Superior temporal gyrus (tissue), 1 donor: ENCODE measurements at regions not wholly inside any gene's neighbourhood (a gene's known extent, or its start where the extent isn't known, plus 50 kb on each side); places are given as distances from the start of the nearest gene placed in this dataset.

Experiments used
- DNase-seq: peaks from one replicate; pipeline ENCODE4 v3.0.0-alpha.2; 2016; ENCODE audit errors: extremely low spot score

DNA sequence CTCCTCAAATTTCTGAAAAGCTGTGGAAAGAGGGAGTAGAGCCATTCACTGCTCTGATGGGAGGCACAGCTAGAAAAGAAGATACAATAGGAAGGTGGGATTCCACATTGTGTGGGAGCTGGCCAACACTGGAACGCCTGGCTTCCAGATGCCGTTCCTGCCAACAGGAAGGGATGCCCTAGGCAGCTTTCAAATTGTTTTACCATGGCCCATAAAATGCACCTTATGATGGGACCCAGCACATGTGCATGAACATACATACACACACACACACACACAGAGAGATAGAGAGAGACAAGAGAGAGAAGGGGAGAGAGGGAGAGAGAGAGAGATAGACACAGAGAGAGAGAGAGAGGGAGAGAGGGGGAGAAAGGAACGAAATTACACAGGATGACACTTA, 86.1 kb upstream of the BZW1 start:
- no peak for DNase-seq

- DNase-seq = no peak
These were observed 83.1 kb upstream of the BZW1 start for GRCh38 chr2:200728630-200729029.

GRCh38 chr2:200730302-200730701, 81.4 kb upstream of the BZW1 start:
- no peak for DNase-seq

DNA sequence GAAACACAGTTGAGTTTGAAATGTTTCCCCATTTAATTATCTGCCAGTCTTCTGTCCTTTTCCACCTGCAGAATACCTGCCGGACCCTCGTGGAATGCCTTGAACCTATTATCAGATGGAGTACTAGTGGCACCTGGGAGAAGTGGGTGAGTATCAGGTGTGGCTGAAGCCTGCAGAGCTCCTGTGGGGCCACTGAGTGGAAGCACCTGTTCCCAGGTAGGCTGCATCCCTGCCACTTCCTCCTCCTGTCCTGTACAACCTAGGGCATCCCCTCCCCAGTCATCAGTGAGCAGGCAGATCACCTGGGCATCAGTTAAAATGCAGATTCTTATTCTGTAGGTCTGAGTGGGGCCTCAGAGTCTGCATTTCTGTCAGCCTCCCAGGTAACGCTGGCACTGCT, 80.8 kb upstream of the BZW1 start:
- DNase-seq = no peak

DNA sequence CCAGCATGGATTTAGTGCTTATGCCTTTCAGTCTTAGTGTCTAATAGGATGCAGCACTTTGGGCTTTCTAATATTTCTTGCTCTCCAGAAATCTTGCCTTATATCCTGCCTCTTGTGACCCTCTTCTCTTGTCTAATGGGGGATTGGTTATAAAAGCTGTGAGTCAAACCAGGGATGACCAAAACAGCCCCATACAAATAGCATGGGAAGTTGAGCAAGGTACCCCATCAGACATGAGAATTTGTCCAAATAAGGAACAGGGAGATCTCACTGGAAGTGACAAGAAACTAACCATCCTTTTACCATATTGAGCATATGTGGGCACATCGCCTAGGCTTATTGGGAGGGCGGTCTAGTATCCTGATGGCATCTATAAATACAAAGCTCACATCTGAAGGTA, 78.8 kb upstream of the BZW1 start:
- no peak for DNase-seq

DNA sequence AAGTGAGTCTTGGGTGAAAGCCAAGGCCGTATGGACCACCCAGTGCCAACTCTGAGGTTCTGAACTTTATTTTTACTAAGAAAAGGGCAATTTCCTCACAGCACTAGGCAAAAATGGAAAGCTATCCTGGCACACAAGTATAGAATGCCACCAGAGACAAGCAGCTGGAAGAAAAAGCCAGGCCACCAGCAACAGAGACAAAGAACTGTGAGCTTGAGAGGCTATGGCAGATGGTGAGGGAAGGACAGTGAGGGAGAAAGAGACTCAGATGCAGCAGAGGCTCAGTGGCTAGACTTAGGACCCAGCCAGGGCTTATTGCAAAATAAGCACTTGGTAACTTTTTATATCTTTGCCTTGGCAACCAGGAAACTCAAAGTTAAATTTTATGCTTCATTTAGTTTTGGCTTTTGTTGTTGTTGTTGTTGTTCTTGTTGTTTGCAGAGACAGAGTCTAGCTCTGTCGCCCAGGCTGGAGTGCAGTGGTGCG, 78.0 kb upstream of the BZW1 start:
- DNase-seq = peak; percentile 23

DNA sequence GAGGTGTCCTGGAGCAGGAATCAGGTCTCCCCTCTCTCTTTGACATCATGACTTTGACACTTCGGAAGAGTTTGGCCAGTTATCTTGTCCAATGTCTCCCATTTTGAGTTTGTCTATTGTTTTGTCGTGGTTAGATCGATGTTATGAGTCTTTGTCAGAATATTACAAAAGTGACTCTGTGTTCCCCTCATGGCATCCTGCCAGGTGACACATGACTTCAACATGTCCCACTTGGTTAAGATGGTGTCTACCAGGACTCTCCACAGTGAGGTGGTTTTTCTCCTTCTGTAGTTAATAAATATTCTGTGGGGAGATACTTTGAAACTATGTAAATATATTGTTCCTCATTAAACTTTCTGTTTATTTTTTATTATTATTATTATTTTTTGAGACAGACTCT, 76.6 kb upstream of the BZW1 start:
- DNase-seq = peak; percentile 92

- DNase-seq = no peak
These were observed 75.0 kb upstream of the BZW1 start for GRCh38 chr2:200736646-200737274.

DNA sequence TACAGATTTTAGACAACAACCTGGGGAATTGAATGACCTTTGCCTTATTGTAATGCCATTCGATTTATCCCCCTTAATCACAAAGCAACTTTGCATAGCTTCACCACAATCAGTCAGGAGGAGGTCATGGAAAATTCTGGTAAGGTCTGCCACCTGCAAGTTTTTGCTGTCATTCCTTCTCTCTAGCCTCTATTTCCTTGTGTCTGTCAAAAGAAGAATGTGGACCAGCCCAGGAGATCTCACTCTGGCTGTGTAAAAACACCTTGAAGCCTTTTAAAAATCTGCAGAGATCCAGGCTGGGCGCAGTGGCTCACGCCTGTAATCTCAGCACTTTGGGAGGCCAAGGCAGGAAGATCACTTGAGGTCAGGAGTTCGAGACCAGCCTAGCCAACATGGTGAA, 74.1 kb upstream of the BZW1 start:
- DNase-seq = no peak

- DNase-seq = no peak
These were observed 73.1 kb upstream of the BZW1 start for GRCh38 chr2:200738590-200738989.

GRCh38 chr2:200740907-200741306, 70.8 kb upstream of the BZW1 start:
- DNase-seq = no peak

DNA sequence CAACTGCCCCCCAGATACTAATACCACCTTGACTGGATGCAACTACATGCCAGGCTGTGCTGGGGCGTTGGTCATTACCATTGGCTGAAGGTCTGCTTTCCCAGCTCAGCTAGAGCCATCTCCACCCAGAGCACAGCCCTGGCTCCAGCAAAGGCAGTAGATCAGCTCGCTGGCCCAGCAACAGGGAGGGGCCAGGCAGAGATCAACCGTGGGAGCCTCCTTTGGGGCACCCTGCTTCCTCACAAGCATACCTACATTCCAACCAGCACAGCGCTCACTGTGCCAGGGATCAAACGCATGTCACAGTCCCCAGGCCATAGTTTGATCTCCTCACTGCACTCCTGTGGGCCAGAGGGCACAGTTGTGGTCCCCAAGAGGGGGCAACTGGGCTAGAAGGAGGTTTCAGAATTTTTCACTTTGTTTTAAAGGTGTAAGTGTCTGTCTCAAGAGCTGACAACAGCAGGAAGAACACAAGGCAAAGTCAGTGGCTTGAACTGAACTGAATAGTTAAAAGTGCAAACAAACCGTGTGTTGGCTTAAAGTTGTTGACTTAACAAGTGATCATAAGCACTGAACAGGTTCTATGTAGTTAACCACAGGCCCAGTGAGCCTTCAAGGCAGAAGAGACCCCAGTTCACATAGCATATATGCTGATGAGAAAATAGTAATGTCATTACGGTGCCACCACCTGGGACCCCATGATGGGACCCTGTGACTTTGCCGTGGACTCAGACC, 70.1 kb upstream of the BZW1 start:
- no peak for DNase-seq

DNA sequence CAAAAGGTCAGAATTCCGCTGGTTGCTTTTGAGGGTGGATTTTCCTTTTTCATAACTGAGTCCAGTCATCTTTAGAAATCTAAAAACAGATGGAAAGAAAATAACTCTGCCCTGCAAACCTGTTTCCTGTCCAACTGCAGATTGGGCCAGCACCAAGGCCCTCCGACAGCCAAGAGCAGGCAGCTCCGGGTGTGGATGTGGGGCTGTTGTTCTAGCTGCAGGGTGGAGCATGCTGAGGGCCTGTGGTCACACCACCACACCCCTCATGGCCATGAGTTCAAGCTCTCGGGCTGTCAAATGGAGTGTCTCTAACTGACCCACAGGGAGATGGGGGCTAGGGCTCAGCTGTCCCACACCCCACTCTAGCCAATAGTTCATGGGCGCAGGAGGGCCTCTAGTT, 69.3 kb upstream of the BZW1 start:
- DNase-seq = no peak

DNA sequence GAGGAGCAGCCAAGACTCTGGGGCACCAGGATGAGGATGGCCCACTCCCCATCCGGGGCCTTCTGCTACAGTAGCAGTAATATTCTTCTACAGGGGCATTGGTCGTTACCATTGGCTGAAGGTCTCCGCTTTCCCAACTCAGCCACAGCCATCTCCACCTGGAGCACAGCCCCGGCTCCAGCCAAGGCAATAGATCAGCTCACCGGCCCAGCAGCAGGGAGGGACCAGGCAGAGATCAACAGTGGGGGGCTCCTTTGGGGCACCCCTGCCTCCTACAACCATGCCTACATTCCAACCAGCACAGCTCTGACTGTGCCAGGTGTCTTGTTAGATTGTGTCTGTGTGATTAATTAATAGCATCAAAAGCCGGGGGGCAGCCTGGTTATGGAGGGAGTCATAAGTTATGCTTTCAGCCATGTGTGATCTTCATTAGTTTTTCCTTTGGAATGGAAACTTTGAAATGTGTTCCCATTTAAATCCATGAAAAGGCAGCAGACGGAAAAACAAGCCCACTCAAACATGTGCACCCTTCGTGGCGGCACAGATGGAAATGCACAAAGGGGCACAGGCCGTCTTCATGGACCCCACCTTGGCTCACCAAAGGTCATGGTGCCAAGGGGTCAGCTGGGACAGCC, 68.6 kb upstream of the BZW1 start:
- no peak for DNase-seq

DNA sequence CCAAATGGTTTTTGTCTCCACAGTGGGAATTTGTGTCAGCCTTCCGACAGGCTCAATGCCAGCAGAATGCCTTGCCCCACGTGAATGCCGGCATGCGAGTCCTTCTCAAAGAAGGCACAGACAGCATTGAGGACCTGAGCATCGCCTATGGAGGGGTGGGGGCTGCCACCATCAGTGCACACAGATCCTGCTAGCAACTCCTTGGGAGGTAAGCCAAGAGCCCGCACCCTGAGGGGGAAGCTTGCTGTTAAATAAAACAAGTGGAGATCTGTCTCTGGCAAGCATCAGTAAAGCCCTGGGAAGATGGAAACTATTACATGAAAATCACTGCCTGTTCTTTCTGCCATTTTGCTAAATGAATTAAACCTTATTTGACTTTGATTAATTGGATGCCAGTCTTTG, 67.5 kb upstream of the BZW1 start:
- no peak for DNase-seq

GRCh38 chr2:200746301-200746700, 65.4 kb upstream of the BZW1 start:
- DNase-seq = no peak

GRCh38 chr2:200747668-200748618, 63.8 kb upstream of the BZW1 start:
- DNase-seq = no peak

DNA sequence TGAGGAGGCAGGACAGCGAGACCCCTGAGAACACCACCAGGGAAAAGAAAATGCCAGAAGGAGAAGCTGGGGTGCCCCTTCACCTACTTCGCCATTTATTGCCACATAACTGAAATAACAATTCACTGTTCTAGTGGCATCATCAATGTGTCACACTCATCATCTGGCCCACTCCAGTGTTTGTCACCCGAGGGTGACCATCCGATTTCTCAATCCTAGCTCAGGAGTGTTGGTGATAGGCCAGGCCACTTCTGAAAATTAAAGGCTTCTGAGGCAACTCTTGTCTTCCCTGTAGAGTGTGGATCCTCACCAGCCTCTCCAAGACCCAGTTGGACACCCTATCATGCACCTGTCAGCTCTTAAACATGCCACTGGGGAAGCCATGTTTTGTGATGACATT, 62.9 kb upstream of the BZW1 start:
- DNase-seq = no peak

DNA sequence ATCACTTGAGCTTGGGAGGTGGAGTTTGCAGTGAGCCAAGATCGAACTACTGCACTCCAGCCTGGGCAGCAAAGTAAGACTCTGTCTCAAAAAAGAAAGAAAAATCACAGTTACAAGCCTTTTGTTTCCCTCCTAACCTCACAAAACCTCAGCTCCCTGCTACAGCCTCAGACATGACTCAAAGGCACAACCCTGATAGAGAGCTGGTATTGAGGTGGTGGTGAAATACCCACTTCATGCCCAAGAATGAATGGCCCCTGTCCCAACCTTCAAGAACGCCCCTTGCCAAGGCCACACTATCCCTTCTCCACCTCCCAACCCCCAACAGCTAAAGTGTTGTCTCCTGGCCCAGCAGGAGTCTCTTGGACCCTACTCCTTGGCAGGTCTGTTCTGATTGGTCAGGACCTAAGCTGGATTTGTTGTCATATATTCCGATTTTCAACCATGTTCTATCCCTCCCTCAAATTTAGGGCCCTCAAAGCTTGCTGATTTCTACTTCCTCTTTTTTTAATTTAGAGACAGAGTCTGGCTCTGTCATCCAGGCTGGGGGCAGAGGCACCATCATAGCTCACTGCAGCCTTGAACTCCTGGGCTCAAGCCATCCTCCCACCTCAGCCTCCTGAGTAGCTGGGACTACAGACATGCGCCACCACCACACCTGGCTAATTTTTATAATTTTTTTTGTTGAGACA, 61.9 kb upstream of the BZW1 start:
- no peak for DNase-seq

- DNase-seq = no peak
These were observed 61.3 kb upstream of the BZW1 start for GRCh38 chr2:200750323-200750910.

DNA sequence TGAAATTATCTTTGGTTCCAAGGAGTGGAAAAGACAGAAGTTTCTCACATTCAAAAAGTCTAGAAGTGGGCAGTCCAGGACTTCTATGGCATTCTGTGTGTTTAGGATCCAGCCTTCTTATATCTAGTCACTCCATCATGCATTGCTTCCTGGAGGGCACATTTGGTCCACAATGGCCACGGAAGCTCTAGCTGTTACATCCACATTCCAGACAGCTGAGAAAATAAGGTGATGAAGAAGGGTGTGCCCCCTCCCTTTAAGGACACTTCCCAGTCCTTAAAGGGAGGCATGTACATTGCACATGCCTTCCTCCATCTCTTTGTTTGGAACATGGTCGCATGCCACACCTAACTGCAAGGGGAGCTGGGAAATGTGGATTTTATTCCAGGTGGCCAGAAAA, 59.9 kb upstream of the BZW1 start:
- DNase-seq = no peak
